Bone marrow (tissue), 2 donors: ENCODE measurements at regions not wholly inside any gene's neighbourhood (a gene's known extent, or its start where the extent isn't known, plus 50 kb on each side); places are given as distances from the start of the nearest gene placed in this dataset.
"Not testable (repeated sequence)": the region's sequence is repeated elsewhere in the genome, so short reads cannot be mapped to it uniquely, and the experiment has no call there.

Experiments used
- DNase-seq, 2 donors: peaks; one replicate each; lab custom pipeline; 2025; lab: John Stamatoyannopoulos, UW

GRCh38 chr3:181609030-181609767 is 102.5 kb upstream of the SOX2 start:
- no peak for DNase-seq

- no peak for DNase-seq
Observed at GRCh38 chr3:181604267-181604666, 107.5 kb upstream of the SOX2 start.

- DNase-seq, result no peak
Observed at GRCh38 chr3:181596126-181596525, 115.6 kb upstream of the SOX2 start.

- DNase-seq, result not testable (repeated sequence)
Observed at GRCh38 chr3:181590939-181591338, 120.8 kb upstream of the SOX2 start.

- no peak for DNase-seq
Observed at GRCh38 chr3:181582619-181583018, 129.1 kb upstream of the SOX2 start.

GRCh38 chr3:181581656-181582055 is 130.1 kb upstream of the SOX2 start:
- no peak for DNase-seq

- no peak for DNase-seq
Observed at GRCh38 chr3:181578743-181579142, 133.0 kb upstream of the SOX2 start.

- DNase-seq, result no peak
Observed at GRCh38 chr3:181572432-181572831, 139.3 kb upstream of the SOX2 start.

- no peak for DNase-seq
Observed at GRCh38 chr3:181570472-181570871, 141.3 kb upstream of the SOX2 start.

- DNase-seq, result no peak
Observed at GRCh38 chr3:181569356-181569940, 142.3 kb upstream of the SOX2 start.

GRCh38 chr3:181568693-181569092 is 143.0 kb upstream of the SOX2 start:
- no peak for DNase-seq

GRCh38 chr3:181568248-181568647 is 143.5 kb upstream of the SOX2 start:
- no peak for DNase-seq

GRCh38 chr3:181567311-181568075 is 144.2 kb upstream of the SOX2 start:
- no peak for DNase-seq

GRCh38 chr3:181565416-181565815 is 146.3 kb upstream of the SOX2 start:
- no peak for DNase-seq

- no peak for DNase-seq
Observed at GRCh38 chr3:181564222-181564621, 147.5 kb upstream of the SOX2 start.

GRCh38 chr3:181561139-181562031 is 150.3 kb upstream of the SOX2 start:
- DNase-seq, result no peak

GRCh38 chr3:181558870-181559269 is 152.9 kb upstream of the SOX2 start:
- no peak for DNase-seq

- DNase-seq, result no peak
Observed at GRCh38 chr3:181555681-181556080, 156.0 kb upstream of the SOX2 start.

GRCh38 chr3:181554233-181554765 is 157.4 kb upstream of the SOX2 start:
- DNase-seq, result no peak

- no peak for DNase-seq
Observed at GRCh38 chr3:181549266-181549665, 162.5 kb upstream of the SOX2 start.

GRCh38 chr3:181541414-181541813 is 170.3 kb upstream of the SOX2 start:
- no peak for DNase-seq

- DNase-seq, result no peak
Observed at GRCh38 chr3:181534781-181535221, 176.9 kb upstream of the SOX2 start.
